PFSK-1 (cell line): ENCODE measurements at regions not wholly inside any gene's neighbourhood (a gene's known extent, or its start where the extent isn't known, plus 50 kb on each side); places are given as distances from the start of the nearest gene placed in this dataset.

ENCODE experiments used
- FOXP2 ChIP-seq: optimal IDR thresholded peaks from 2 replicates; pipeline ENCODE3; 2011; ENCODE audit warnings: borderline replicate concordance, control low read depth, inconsistent platforms; ENCODE audit not compliant: insufficient read depth; ENCODE audit errors: extremely low read length, extremely low read depth
- POLR2AphosphoS5 ChIP-seq: IDR thresholded peaks from 2 replicates; pipeline ENCODE4 v1.6.1; 2012; ENCODE audit warnings: low read depth, mild to moderate bottlenecking, control low read depth, low read length, moderate library complexity
- REST ChIP-seq, 2 experiments: IDR thresholded peaks; 2 replicates each; pipeline versions ENCODE4 v1.6.1 to v1.8.0; 2011 to 2012; ENCODE audit warnings: low read depth in 2 of 2, low read length in 2 of 2, control low read depth in 1 of 2, inconsistent platforms in 1 of 2, mild to moderate bottlenecking in 1 of 2, moderate library complexity in 1 of 2; ENCODE audit not compliant: insufficient read depth in 1 of 2
- SIN3A ChIP-seq: IDR thresholded peaks from 2 replicates; pipeline ENCODE4 v1.6.1; 2012; ENCODE audit warnings: mild to moderate bottlenecking, low read length, moderate library complexity, borderline replicate concordance; ENCODE audit not compliant: insufficient read depth
- TAF1 ChIP-seq: IDR thresholded peaks from 2 replicates; pipeline ENCODE4 v1.6.1; 2012; ENCODE audit warnings: low read length, control low read depth, borderline replicate concordance; ENCODE audit not compliant: insufficient read depth

- TF ChIP-seq SIN3A (no peak), POLR2AphosphoS5 (no peak), REST (IDR thresholded peaks at IDR 0.05; ENCODE audit: insufficient read depth in 1 of 2, low read depth in 2 of 2, low read length in 2 of 2) (no peak), FOXP2 (no peak), TAF1 (no peak)
Observed at GRCh38 chr18:65363911-65364632, 386.7 kb upstream of the CDH7 start.

GRCh38 chr18:65363011-65363410 lies 387.8 kb upstream of the CDH7 start:
- no peak for TF ChIP-seq REST (IDR thresholded peaks at IDR 0.05; ENCODE audit: insufficient read depth in 1 of 2, low read depth in 2 of 2, low read length in 2 of 2)
- no peak for TF ChIP-seq SIN3A
- TF ChIP-seq FOXP2, result no peak
- TF ChIP-seq POLR2AphosphoS5, result no peak
- TF ChIP-seq TAF1, result no peak

- TF ChIP-seq FOXP2, result no peak
- no peak for TF ChIP-seq REST (IDR thresholded peaks at IDR 0.05; ENCODE audit: insufficient read depth in 1 of 2, low read depth in 2 of 2, low read length in 2 of 2)
- TF ChIP-seq TAF1, result no peak
- TF ChIP-seq POLR2AphosphoS5, result no peak
Observed at GRCh38 chr18:65359479-65359878, 391.3 kb upstream of the CDH7 start.

GRCh38 chr18:65358306-65358705 lies 392.5 kb upstream of the CDH7 start:
- no peak for TF ChIP-seq TAF1
- TF ChIP-seq REST (IDR thresholded peaks at IDR 0.05; ENCODE audit: insufficient read depth in 1 of 2, low read depth in 2 of 2, low read length in 2 of 2), result no peak
- TF ChIP-seq POLR2AphosphoS5, result no peak
- no peak for TF ChIP-seq SIN3A
- TF ChIP-seq FOXP2, result no peak

GRCh38 chr18:65352186-65352585 lies 398.6 kb upstream of the CDH7 start:
- TF ChIP-seq SIN3A, result no peak
- no peak for TF ChIP-seq REST (IDR thresholded peaks at IDR 0.05; ENCODE audit: insufficient read depth in 1 of 2, low read depth in 2 of 2, low read length in 2 of 2)
- TF ChIP-seq TAF1, result no peak
- TF ChIP-seq POLR2AphosphoS5, result no peak
- TF ChIP-seq FOXP2, result no peak
